ENCODE measurements at regions not wholly inside any gene's neighbourhood (a gene's known extent, or its start where the extent isn't known, plus 50 kb on each side); places are given as distances from the start of the nearest gene placed in this dataset.

DNA sequence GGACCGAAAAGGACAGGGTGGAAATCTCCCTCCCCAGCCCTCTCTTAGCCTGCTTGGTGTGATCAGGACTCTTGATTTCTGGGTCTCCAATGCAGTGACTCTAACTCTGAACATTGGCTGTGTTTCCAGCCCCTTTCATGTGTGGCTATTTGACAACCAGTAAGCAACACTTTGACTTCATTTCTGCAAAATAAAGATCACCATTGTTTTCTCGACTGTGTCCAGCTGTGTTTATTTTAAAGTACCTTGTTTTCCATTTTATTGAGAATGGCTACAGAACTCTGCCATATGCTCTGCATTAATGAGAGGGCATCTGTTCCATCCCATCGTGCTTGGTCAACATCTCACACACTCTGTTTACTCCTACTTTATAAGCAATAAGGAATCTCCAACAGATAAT is 60.9 kb upstream of the TAGAP start (continued):
- TF ChIP-seq ZIC2 (tag by site-specific recombination; IDR thresholded peaks at IDR 0.05): no peak
- no peak for TF ChIP-seq KLF17 (tag by site-specific recombination; IDR thresholded peaks at IDR 0.05)
- TF ChIP-seq, protein P1, sequence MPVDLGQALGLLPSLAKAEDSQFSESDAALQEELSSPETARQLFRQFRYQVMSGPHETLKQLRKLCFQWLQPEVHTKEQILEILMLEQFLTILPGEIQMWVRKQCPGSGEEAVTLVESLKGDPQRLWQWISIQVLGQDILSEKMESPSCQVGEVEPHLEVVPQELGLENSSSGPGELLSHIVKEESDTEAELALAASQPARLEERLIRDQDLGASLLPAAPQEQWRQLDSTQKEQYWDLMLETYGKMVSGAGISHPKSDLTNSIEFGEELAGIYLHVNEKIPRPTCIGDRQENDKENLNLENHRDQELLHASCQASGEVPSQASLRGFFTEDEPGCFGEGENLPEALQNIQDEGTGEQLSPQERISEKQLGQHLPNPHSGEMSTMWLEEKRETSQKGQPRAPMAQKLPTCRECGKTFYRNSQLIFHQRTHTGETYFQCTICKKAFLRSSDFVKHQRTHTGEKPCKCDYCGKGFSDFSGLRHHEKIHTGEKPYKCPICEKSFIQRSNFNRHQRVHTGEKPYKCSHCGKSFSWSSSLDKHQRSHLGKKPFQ (tag by site-specific recombination; IDR thresholded peaks at IDR 0.05): no peak
- no peak for TF ChIP-seq ZNF707 (tag by site-specific recombination; IDR thresholded peaks at IDR 0.05)
- TF ChIP-seq BCL11B (tag by site-specific recombination; IDR thresholded peaks at IDR 0.05; ENCODE audit: low read depth): no peak
- TF ChIP-seq, protein P2, sequence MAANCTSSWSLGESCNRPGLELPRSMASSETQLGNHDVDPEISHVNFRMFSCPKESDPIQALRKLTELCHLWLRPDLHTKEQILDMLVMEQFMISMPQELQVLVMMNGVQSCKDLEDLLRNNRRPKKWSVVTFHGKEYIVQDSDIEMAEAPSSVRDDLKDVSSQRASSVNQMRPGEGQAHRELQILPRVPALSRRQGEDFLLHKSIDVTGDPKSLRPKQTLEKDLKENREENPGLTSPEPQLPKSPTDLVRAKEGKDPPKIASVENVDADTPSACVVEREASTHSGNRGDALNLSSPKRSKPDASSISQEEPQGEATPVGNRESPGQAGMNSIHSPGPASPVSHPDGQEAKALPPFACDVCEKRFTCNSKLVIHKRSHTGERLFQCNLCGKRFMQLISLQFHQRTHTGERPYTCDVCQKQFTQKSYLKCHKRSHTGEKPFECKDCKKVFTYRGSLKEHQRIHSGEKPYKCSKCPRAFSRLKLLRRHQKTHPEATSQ (tag by site-specific recombination; IDR thresholded peaks at IDR 0.05): no peak
- no peak for TF ChIP-seq ZNF311 (tag by site-specific recombination; IDR thresholded peaks at IDR 0.05; ENCODE audit: borderline replicate concordance)
- no peak for TF ChIP-seq SP2 (tag by site-specific recombination; IDR thresholded peaks at IDR 0.05)
- TF ChIP-seq ZSCAN16 (tag by site-specific recombination; IDR thresholded peaks at IDR 0.05): no peak
- no peak for TF ChIP-seq ZNF174 (tag by site-specific recombination; IDR thresholded peaks at IDR 0.05)
- no peak for TF ChIP-seq TCF7L2 (IDR thresholded peaks at IDR 0.05; ENCODE audit: borderline replicate concordance, low read depth, low read length)
- TF ChIP-seq ZNF24 (tag by site-specific recombination; IDR thresholded peaks at IDR 0.05): no peak

DNA sequence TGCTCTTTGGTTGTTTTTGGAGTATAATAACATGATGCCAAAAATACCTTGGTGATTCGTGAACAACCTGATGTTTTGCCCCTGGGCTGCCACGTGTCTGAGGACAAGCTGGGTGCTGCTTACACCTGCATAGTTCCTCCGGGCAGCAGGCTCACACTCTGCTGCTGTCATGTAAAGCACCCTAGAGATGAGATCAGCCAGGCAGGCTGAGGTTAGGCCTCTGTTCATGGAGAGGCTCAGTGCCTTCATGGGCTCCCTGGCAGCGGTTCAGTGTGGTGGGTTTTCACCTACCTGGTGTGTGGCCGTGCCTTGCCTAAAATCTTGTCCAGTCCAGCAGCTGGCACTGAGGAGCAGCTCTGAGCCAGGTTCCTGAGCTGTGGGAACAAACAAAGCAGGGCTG is 60.1 kb upstream of the TAGAP start:
- no peak overlapping the region for H3K4me3 ChIP-seq (ENCODE audit: low read depth, low read length)
- H3K36me3 ChIP-seq (ENCODE audit: control insufficient read depth in 2 of 2, insufficient read depth in 1 of 2, low read length in 2 of 2): no peaks in the 10 kb centered on the region
- POLR2A ChIA-PET: no interaction called here
- TF ChIP-seq ZNF248 (tag by site-specific recombination; IDR thresholded peaks at IDR 0.05) (no peak), ZNF274 (IDR thresholded peaks at IDR 0.05; ENCODE audit: low read length) (no peak), ZNF274 (tag by site-specific recombination; IDR thresholded peaks at IDR 0.05; ENCODE audit: borderline replicate concordance) (no peak), ZFP69B (tag by site-specific recombination; IDR thresholded peaks at IDR 0.05) (no peak), ZNF324 (tag by site-specific recombination; IDR thresholded peaks at IDR 0.05) (no peak), ZNF174 (tag by site-specific recombination; IDR thresholded peaks at IDR 0.05) (no peak), ZBTB26 (tag by site-specific recombination; optimal IDR thresholded peaks at IDR 0.05) (no peak), ZBTB7A (tag by site-specific recombination; IDR thresholded peaks at IDR 0.05; ENCODE audit: low read depth) (no peak), SP7 (tag by site-specific recombination; IDR thresholded peaks at IDR 0.05) (no peak), ZNF157 (tag by site-specific recombination; IDR thresholded peaks at IDR 0.05) (no peak), ZNF530 (tag by site-specific recombination; IDR thresholded peaks at IDR 0.05; ENCODE audit: low read depth) (no peak)
- H3K4me1 ChIP-seq (ENCODE audit: control insufficient read depth, insufficient read depth, low read length): no peaks in the 10 kb centered on the region
- no peaks in the 10 kb centered on the region for H3K9me3 ChIP-seq (ENCODE audit: control insufficient read depth, insufficient read depth, low read depth, low read length)
- CTCF ChIA-PET: interaction anchor here (0.6 to 6.6 kb wide), 29 partner anchors 10 to 956 kb away, joined by 3 to 52 read pairs (median 7); partner anchors contain the start of genes RSPH3 and TAGAP
- no peak overlapping the region for H3K27ac ChIP-seq (ENCODE audit: extremely low read depth, low read depth, low read length)

Data from HEK293 (cell line).